Bone marrow (tissue), 2 donors: ENCODE measurements at regions not wholly inside any gene's neighbourhood (a gene's known extent, or its start where the extent isn't known, plus 50 kb on each side); places are given as distances from the start of the nearest gene placed in this dataset.

ENCODE experiments used
- DNase-seq, 2 donors: peaks; one replicate each; lab custom pipeline; 2025; lab: John Stamatoyannopoulos, UW

- no peak for DNase-seq
These were observed 539.1 kb downstream of the PLCL1 start for GRCh38 chr2:198343471-198343870.

- no peak for DNase-seq
These were observed 536.5 kb downstream of the PLCL1 start for GRCh38 chr2:198340846-198341245.

- DNase-seq, result no peak
These were observed 534.7 kb downstream of the PLCL1 start for GRCh38 chr2:198339116-198339515.

- no peak for DNase-seq
These were observed 533.0 kb downstream of the PLCL1 start for GRCh38 chr2:198337368-198337767.

GRCh38 chr2:198328454-198328853 lies 524.1 kb downstream of the PLCL1 start:
- DNase-seq, result no peak

- DNase-seq, result no peak
These were observed 523.1 kb downstream of the PLCL1 start for GRCh38 chr2:198327526-198327925.

GRCh38 chr2:198326431-198326830 lies 522.0 kb downstream of the PLCL1 start:
- peak in 1 of 2 donors; percentile 86 for DNase-seq

- no peak for DNase-seq
These were observed 521.0 kb downstream of the PLCL1 start for GRCh38 chr2:198325359-198325758.

GRCh38 chr2:198324071-198324470 lies 519.7 kb downstream of the PLCL1 start:
- no peak for DNase-seq

- DNase-seq, result no peak
These were observed 517.9 kb downstream of the PLCL1 start for GRCh38 chr2:198322275-198322674.

GRCh38 chr2:198321522-198322088 lies 517.2 kb downstream of the PLCL1 start:
- no peak for DNase-seq

- DNase-seq, result no peak
These were observed 512.5 kb downstream of the PLCL1 start for GRCh38 chr2:198316852-198317396.

GRCh38 chr2:198315791-198316630 lies 511.6 kb downstream of the PLCL1 start:
- DNase-seq, result no peak

GRCh38 chr2:198314559-198315153 lies 510.3 kb downstream of the PLCL1 start:
- DNase-seq, result peak in 1 of 2 donors; percentile 10

GRCh38 chr2:198312596-198313483 lies 508.4 kb downstream of the PLCL1 start:
- DNase-seq, result no peak

- DNase-seq, result no peak
These were observed 506.6 kb downstream of the PLCL1 start for GRCh38 chr2:198311020-198311419.

- DNase-seq, result peak in 1 of 2 donors; percentile 30
These were observed 505.4 kb downstream of the PLCL1 start for GRCh38 chr2:198309673-198310280.

GRCh38 chr2:198309081-198309480 lies 504.7 kb downstream of the PLCL1 start:
- DNase-seq, result no peak

GRCh38 chr2:198308368-198308767 lies 504.0 kb downstream of the PLCL1 start:
- DNase-seq, result no peak

- no peak for DNase-seq
These were observed 502.7 kb downstream of the PLCL1 start for GRCh38 chr2:198307093-198307492.

GRCh38 chr2:198304859-198305258 lies 500.5 kb downstream of the PLCL1 start:
- no peak for DNase-seq
